ENCODE measurements at regions not wholly inside any gene's neighbourhood (a gene's known extent, or its start where the extent isn't known, plus 50 kb on each side); places are given as distances from the start of the nearest gene placed in this dataset.
"Not testable (repeated sequence)": the region's sequence is repeated elsewhere in the genome, so short reads cannot be mapped to it uniquely, and the experiment has no call there.

DNA sequence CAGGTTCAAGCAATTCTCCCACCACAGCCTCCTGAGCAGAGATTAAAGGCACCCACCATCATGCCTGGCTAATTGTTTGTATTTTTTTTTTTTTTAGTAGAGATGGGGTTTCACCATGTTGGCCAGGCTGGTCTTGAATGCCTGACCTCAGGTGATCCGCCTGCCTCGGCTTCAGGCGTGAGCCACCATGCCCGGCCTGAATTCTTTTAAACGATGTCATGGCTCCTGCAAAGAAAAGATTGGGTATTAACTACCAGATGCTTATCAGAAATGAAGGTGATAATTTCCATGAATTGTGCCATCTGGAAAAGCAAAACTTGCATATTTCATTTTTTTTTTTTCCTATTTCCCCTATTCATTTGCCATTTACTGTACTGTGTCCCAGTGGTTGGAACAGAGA lies 195.7 kb upstream of the IGFBP7 start:
- Histone ChIP-seq H3K4me1 (ENCODE audit: control insufficient read depth in 2 of 2, insufficient read depth in 2 of 2, low read length in 2 of 2) (no peaks in the 10 kb centered on the region), H3K9me3 (ENCODE audit: control insufficient read depth in 2 of 2, low read length in 2 of 2) (no peaks in the 10 kb centered on the region), H3K4me3 (ENCODE audit: low read length in 2 of 2) (no peak overlapping the region), H3K27me3 (ENCODE audit: control insufficient read depth in 2 of 2, insufficient read depth in 2 of 2, low read length in 2 of 2) (no peaks in the 10 kb centered on the region), H3K36me3 (ENCODE audit: control insufficient read depth in 2 of 2, insufficient read depth in 2 of 2, low read length in 2 of 2) (no peaks in the 10 kb centered on the region), H3K27ac (ENCODE audit: low read depth in 2 of 2, low read length in 2 of 2) (no peak overlapping the region), H3K9ac (ENCODE audit: low read depth in 1 of 2, low read length in 2 of 2) (no peak overlapping the region)

DNA sequence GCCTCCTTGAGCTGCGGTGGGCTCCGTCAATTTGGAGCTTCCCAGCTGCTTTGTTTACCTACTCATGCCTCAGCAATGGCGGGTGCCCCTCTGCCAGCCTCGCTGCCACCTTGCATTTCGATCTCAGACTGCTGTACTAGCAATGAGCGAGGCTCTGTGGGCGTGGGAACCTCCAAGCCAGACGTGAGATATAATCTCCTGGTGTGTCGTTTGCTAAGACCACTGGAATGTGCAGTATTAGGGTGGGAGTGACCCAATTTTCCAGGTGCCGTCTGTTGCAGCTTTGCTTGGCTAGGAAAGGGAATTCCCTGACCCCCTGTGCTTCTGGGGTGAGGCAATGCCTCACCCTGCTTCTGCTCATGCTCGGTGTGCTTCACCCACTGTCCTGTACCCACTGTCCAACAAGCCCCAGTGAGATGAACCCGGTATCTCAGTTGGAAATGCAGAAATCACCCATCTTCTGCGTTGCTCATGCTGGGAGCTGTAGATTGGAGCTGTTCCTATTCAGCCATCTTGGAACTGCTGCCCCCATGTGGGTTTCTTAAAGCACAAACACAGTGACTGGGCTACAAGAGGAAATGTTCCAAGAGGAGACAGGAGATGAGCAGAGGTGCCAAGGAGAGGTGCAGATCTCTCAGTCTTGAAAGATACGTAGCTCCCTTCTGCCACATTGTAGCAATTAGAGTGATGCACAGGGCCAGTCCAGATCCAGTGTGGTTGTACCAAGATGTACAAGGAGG lies 193.0 kb upstream of the IGFBP7 start:
- H3K9me3 ChIP-seq (ENCODE audit: control insufficient read depth in 2 of 2, low read length in 2 of 2) = no peaks in the 10 kb centered on the region
- H3K4me1 ChIP-seq (ENCODE audit: control insufficient read depth in 2 of 2, insufficient read depth in 2 of 2, low read length in 2 of 2) = no peaks in the 10 kb centered on the region
- H3K9ac ChIP-seq (ENCODE audit: low read depth in 1 of 2, low read length in 2 of 2) = no peak overlapping the region
- H3K36me3 ChIP-seq (ENCODE audit: control insufficient read depth in 2 of 2, insufficient read depth in 2 of 2, low read length in 2 of 2) = no peaks in the 10 kb centered on the region
- no peaks in the 10 kb centered on the region for H3K27me3 ChIP-seq (ENCODE audit: control insufficient read depth in 2 of 2, insufficient read depth in 2 of 2, low read length in 2 of 2)
- no peak overlapping the region for H3K27ac ChIP-seq (ENCODE audit: low read depth in 2 of 2, low read length in 2 of 2)
- H3K4me3 ChIP-seq (ENCODE audit: low read length in 2 of 2) = no peak overlapping the region

DNA sequence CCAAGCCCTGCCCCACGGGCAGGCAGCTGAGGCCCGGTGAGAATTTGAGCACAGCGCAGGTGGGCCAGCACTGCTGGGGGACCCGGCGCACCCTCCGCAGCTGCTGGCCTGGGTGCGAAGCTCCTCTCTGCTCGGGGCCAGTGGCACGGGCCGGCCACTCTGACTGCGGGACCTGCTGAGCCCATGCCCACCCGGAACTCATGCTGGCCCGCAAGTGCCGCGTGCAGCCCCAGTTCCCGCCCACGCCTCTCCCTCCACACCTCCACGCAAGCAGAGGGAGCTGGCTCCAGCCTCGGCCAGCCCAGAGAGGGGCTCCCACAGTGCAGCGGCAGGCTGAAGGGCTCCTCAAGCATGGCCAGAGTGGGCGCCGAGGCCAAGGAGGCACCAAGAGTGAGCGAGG lies 190.1 kb upstream of the IGFBP7 start:
- not testable (repeated sequence) for H3K27ac ChIP-seq (ENCODE audit: low read depth in 2 of 2, low read length in 2 of 2); H3K4me3 ChIP-seq (ENCODE audit: low read length in 2 of 2); H3K9ac ChIP-seq (ENCODE audit: low read depth in 1 of 2, low read length in 2 of 2); H3K4me1 ChIP-seq (ENCODE audit: control insufficient read depth in 2 of 2, insufficient read depth in 2 of 2, low read length in 2 of 2); H3K27me3 ChIP-seq (ENCODE audit: control insufficient read depth in 2 of 2, insufficient read depth in 2 of 2, low read length in 2 of 2); H3K9me3 ChIP-seq (ENCODE audit: control insufficient read depth in 2 of 2, low read length in 2 of 2); H3K36me3 ChIP-seq (ENCODE audit: control insufficient read depth in 2 of 2, insufficient read depth in 2 of 2, low read length in 2 of 2)

DNA sequence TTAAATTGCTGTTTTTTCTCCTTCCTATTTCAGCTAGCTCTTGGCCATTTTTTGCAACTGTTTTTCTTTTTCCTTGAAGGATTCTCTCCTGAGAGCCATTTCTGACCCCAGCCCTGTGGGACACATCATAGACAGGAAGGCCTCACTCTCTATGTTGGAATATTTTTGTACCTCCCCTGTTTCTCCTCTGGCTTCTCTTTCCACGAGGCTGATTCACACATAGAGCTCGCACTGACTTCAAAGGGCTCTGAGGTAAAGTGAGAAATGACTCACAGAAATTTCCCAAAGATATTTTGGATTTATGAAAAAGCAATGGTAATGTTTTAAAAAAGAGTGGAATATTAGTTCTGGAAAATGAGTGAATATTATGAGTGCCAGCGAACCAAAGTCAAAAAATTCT lies 181.7 kb upstream of the IGFBP7 start:
- H3K4me1 ChIP-seq (ENCODE audit: control insufficient read depth in 2 of 2, insufficient read depth in 2 of 2, low read length in 2 of 2) = no peaks in the 10 kb centered on the region
- no peaks in the 10 kb centered on the region for H3K9me3 ChIP-seq (ENCODE audit: control insufficient read depth in 2 of 2, low read length in 2 of 2)
- H3K36me3 ChIP-seq (ENCODE audit: control insufficient read depth in 2 of 2, insufficient read depth in 2 of 2, low read length in 2 of 2) = no peaks in the 10 kb centered on the region
- H3K27me3 ChIP-seq (ENCODE audit: control insufficient read depth in 2 of 2, insufficient read depth in 2 of 2, low read length in 2 of 2) = no peaks in the 10 kb centered on the region
- no peak overlapping the region for H3K9ac ChIP-seq (ENCODE audit: low read depth in 1 of 2, low read length in 2 of 2)
- H3K4me3 ChIP-seq (ENCODE audit: low read length in 2 of 2) = no peak overlapping the region
- H3K27ac ChIP-seq (ENCODE audit: low read depth in 2 of 2, low read length in 2 of 2) = no peak overlapping the region

DNA sequence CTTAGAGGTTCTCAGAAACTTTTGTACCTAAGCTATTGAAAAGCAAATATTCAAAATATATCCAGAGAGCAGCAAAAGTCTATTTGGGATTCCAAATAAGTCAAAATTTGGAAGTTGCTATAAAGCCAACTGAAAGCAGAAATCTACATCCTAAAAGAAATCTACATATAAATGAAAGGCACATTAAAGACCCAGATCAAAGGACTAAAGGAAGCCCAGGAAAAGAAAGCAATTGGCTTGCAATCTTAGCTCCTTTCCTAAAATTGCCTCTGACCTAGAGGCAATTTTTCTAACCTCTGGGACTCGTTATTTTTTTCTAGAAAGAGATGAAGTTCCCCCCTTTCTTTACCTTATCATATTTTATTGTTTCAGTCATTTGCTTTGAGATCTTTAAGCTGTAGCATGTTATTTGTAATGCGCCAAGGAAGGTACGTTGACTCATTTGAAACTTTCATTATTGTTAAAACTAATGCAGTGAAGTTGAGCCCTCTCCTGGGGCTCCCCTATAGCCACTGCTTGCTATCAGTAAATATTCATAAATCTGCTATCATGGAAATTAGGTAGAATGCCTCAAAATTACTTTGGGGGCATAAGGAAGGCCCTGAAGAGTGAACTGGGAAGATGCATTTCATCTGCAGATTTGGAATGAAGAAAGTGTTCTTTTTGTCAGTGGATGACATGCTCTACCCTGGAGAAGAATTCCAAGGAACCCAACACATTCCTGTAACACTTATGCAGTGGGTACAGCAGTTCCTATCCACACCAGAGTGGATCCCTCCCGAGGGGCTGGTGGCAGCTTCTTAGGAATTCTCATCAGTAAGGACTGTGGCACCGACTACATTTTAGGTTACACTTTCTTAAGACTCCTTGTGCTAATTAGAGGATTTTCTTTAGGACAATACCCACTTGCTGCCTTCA lies 177.8 kb upstream of the IGFBP7 start:
- Histone ChIP-seq H3K4me1 (ENCODE audit: control insufficient read depth in 2 of 2, insufficient read depth in 2 of 2, low read length in 2 of 2) (no peaks in the 10 kb centered on the region), H3K27me3 (ENCODE audit: control insufficient read depth in 2 of 2, insufficient read depth in 2 of 2, low read length in 2 of 2) (no peaks in the 10 kb centered on the region), H3K9me3 (ENCODE audit: control insufficient read depth in 2 of 2, low read length in 2 of 2) (no peaks in the 10 kb centered on the region), H3K4me3 (ENCODE audit: low read length in 2 of 2) (no peak overlapping the region), H3K36me3 (ENCODE audit: control insufficient read depth in 2 of 2, insufficient read depth in 2 of 2, low read length in 2 of 2) (no peaks in the 10 kb centered on the region), H3K27ac (ENCODE audit: low read depth in 2 of 2, low read length in 2 of 2) (no peak overlapping the region), H3K9ac (ENCODE audit: low read depth in 1 of 2, low read length in 2 of 2) (no peak overlapping the region)

DNA sequence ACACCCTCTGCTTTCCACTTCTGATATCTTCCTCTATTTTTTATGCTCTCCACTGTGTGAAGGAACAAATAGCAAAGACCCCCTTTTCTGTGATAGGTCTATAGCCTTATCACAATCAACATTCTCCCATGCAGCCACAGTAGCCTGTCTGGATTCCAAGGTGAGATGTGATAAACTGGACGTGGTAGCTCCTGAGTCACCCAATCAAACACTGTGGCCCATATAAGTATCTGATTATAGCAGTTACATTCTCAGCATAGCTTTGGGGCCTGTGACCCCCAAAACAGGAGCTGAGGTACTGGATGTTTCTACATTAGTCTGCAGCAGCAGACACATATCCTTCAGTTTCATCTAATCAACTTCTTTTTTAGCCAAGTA lies 172.7 kb upstream of the IGFBP7 start:
- no peaks in the 10 kb centered on the region for H3K36me3 ChIP-seq (ENCODE audit: control insufficient read depth in 2 of 2, insufficient read depth in 2 of 2, low read length in 2 of 2)
- H3K4me1 ChIP-seq (ENCODE audit: control insufficient read depth in 2 of 2, insufficient read depth in 2 of 2, low read length in 2 of 2) = no peaks in the 10 kb centered on the region
- H3K9me3 ChIP-seq (ENCODE audit: control insufficient read depth in 2 of 2, low read length in 2 of 2) = no peaks in the 10 kb centered on the region
- H3K4me3 ChIP-seq (ENCODE audit: low read length in 2 of 2) = no peak overlapping the region
- no peak overlapping the region for H3K27ac ChIP-seq (ENCODE audit: low read depth in 2 of 2, low read length in 2 of 2)
- H3K9ac ChIP-seq (ENCODE audit: low read depth in 1 of 2, low read length in 2 of 2) = no peak overlapping the region
- H3K27me3 ChIP-seq (ENCODE audit: control insufficient read depth in 2 of 2, insufficient read depth in 2 of 2, low read length in 2 of 2) = no peaks in the 10 kb centered on the region

DNA sequence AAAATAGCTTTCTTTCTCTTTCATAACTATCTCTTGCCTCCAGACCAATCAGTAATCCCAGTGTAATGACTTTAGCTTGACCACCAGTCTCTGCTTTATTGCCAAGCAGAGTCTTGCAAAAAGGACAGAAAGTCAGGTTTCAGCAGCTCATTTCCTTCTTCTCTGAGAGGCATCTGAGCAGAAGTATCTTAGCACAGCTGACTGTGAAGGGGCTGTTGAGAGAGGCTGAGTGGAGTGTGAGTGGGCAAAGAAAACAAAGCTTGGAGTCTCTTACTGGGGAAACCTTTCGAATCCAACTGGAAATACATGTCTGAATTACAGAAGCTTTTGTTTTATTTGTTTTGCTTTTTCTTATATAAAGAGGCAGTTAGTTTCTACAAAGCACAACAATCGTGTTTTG lies 170.3 kb upstream of the IGFBP7 start:
- H3K9me3 ChIP-seq (ENCODE audit: control insufficient read depth in 2 of 2, low read length in 2 of 2) = no peaks in the 10 kb centered on the region
- no peaks in the 10 kb centered on the region for H3K4me1 ChIP-seq (ENCODE audit: control insufficient read depth in 2 of 2, insufficient read depth in 2 of 2, low read length in 2 of 2)
- no peak overlapping the region for H3K9ac ChIP-seq (ENCODE audit: low read depth in 1 of 2, low read length in 2 of 2)
- no peak overlapping the region for H3K27ac ChIP-seq (ENCODE audit: low read depth in 2 of 2, low read length in 2 of 2)
- H3K27me3 ChIP-seq (ENCODE audit: control insufficient read depth in 2 of 2, insufficient read depth in 2 of 2, low read length in 2 of 2) = no peaks in the 10 kb centered on the region
- H3K36me3 ChIP-seq (ENCODE audit: control insufficient read depth in 2 of 2, insufficient read depth in 2 of 2, low read length in 2 of 2) = no peaks in the 10 kb centered on the region
- H3K4me3 ChIP-seq (ENCODE audit: low read length in 2 of 2) = no peak overlapping the region

DNA sequence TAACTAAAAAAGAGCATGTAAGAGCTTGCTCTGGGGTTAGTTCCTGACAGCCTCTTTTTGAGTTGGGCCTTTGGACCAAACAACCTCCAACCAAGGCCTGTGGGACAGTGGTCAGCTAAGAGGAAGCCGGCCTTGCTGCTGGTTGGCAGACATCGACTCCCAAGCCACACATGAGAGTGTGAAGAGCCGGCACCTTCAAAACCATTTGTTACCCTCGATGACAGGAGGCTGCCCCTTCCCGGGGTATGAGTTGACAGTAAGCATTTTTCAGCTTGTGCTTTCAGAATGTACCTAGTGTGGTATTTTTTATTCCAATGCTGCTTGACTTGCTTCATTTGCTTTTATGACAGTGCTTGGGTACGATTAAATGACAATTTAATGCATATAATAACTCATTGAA lies 168.6 kb upstream of the IGFBP7 start:
- no peaks in the 10 kb centered on the region for H3K9me3 ChIP-seq (ENCODE audit: control insufficient read depth in 2 of 2, low read length in 2 of 2)
- no peaks in the 10 kb centered on the region for H3K36me3 ChIP-seq (ENCODE audit: control insufficient read depth in 2 of 2, insufficient read depth in 2 of 2, low read length in 2 of 2)
- no peak overlapping the region for H3K9ac ChIP-seq (ENCODE audit: low read depth in 1 of 2, low read length in 2 of 2)
- no peaks in the 10 kb centered on the region for H3K4me1 ChIP-seq (ENCODE audit: control insufficient read depth in 2 of 2, insufficient read depth in 2 of 2, low read length in 2 of 2)
- H3K4me3 ChIP-seq (ENCODE audit: low read length in 2 of 2) = no peak overlapping the region
- H3K27ac ChIP-seq (ENCODE audit: low read depth in 2 of 2, low read length in 2 of 2) = no peak overlapping the region
- H3K27me3 ChIP-seq (ENCODE audit: control insufficient read depth in 2 of 2, insufficient read depth in 2 of 2, low read length in 2 of 2) = no peaks in the 10 kb centered on the region

DNA sequence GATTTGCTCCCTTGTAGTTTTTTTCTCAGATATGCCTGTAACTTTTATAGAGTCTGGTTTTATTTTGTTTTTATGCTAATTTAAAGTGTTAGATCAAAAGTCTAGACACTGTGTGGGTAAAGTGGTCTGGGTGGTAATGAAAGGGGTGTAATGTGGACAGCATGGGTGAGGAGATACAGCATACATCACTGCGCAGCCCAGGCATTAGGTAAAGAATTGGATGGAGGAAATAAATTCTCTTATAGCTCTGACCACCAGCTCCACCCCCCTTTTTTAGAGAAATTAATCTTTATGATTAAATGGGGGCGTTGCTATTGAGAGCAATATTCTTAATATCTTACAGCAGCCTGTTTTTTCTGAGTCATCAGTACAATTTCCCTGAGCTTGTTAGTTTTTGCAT lies 163.9 kb upstream of the IGFBP7 start:
- Histone ChIP-seq H3K9me3 (ENCODE audit: control insufficient read depth in 2 of 2, low read length in 2 of 2) (no peaks in the 10 kb centered on the region), H3K4me3 (ENCODE audit: low read length in 2 of 2) (no peak overlapping the region), H3K9ac (ENCODE audit: low read depth in 1 of 2, low read length in 2 of 2) (no peak overlapping the region), H3K36me3 (ENCODE audit: control insufficient read depth in 2 of 2, insufficient read depth in 2 of 2, low read length in 2 of 2) (no peaks in the 10 kb centered on the region), H3K27ac (ENCODE audit: low read depth in 2 of 2, low read length in 2 of 2) (no peak overlapping the region), H3K27me3 (ENCODE audit: control insufficient read depth in 2 of 2, insufficient read depth in 2 of 2, low read length in 2 of 2) (no peaks in the 10 kb centered on the region), H3K4me1 (ENCODE audit: control insufficient read depth in 2 of 2, insufficient read depth in 2 of 2, low read length in 2 of 2) (no peaks in the 10 kb centered on the region)

DNA sequence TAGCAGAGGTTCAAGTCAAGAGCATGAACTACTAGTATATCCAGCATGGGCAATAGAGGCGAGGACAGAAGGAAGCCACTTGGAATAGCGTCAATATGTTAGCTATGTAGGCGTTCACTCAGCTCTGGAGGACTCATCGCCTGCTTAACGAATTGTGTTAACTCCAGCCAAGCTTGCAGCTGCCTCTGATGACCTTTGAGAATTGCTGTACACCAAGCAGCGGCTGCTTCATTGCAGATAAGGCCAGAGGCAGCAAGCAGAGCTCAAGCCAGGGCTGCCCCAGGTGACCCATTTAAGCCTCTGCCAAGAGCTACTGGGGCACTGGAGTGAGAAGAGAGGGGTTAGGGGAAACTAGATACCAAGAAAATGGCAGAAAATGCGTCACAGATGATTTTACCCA lies 160.2 kb upstream of the IGFBP7 start:
- Histone ChIP-seq H3K27me3 (ENCODE audit: control insufficient read depth in 2 of 2, insufficient read depth in 2 of 2, low read length in 2 of 2) (no peaks in the 10 kb centered on the region), H3K4me1 (ENCODE audit: control insufficient read depth in 2 of 2, insufficient read depth in 2 of 2, low read length in 2 of 2) (no peaks in the 10 kb centered on the region), H3K9me3 (ENCODE audit: control insufficient read depth in 2 of 2, low read length in 2 of 2) (no peaks in the 10 kb centered on the region), H3K9ac (ENCODE audit: low read depth in 1 of 2, low read length in 2 of 2) (no peak overlapping the region), H3K27ac (ENCODE audit: low read depth in 2 of 2, low read length in 2 of 2) (no peak overlapping the region), H3K4me3 (ENCODE audit: low read length in 2 of 2) (no peak overlapping the region), H3K36me3 (ENCODE audit: control insufficient read depth in 2 of 2, insufficient read depth in 2 of 2, low read length in 2 of 2) (no peaks in the 10 kb centered on the region)

All from mucosa of rectum (tissue), 2 donors.